SK-N-SH treated with all-trans-retinoic acid at 6 μM for 48 hours (cell line): ENCODE measurements at regions not wholly inside any gene's neighbourhood (a gene's known extent, or its start where the extent isn't known, plus 50 kb on each side); places are given as distances from the start of the nearest gene placed in this dataset.

Experiments used
- ATAC-seq: fragments of 200-7000 bp; cut with Tn5 transposase; 3 replicates; pipeline ENCODE4 v1.9.1; 2020; ENCODE audit warnings: mild to moderate bottlenecking, moderate library complexity
- BACH2 ChIP-seq: fragments of 250-450 bp; sonication (Bioruptor Pico); IDR thresholded peaks from 2 replicates; pipeline ENCODE4 v1.9.0; 2021; ENCODE audit warnings: mild to moderate bottlenecking, borderline replicate concordance
- CREB5 ChIP-seq: fragments of 250-450 bp; sonication (Bioruptor Pico); IDR thresholded peaks from 2 replicates; pipeline ENCODE4 v1.5.1; 2020; ENCODE audit warnings: low read depth, mild to moderate bottlenecking, moderate library complexity
- ESRRG ChIP-seq: fragments of 250-450 bp; sonication (Bioruptor Pico); IDR thresholded peaks from 2 replicates; pipeline ENCODE4 v1.6.1; 2021; ENCODE audit warnings: mild to moderate bottlenecking
- GLIS3 ChIP-seq: fragments of 250-450 bp; sonication (Bioruptor Pico); IDR thresholded peaks from 2 replicates; pipeline ENCODE4 v1.5.0; 2020; ENCODE audit warnings: mild to moderate bottlenecking, moderate library complexity
- ISL1 ChIP-seq: fragments of 250-450 bp; sonication (Bioruptor Pico); IDR thresholded peaks from 2 replicates; pipeline ENCODE4 v2.1.2; 2022; ENCODE audit warnings: mild to moderate bottlenecking, moderate library complexity
- OSR1 ChIP-seq: fragments of 250-450 bp; sonication (Bioruptor Pico); IDR thresholded peaks from 2 replicates; pipeline ENCODE4 v1.8.0; 2022; ENCODE audit warnings: moderate library complexity, mild to moderate bottlenecking, inconsistent platforms
- PATZ1 ChIP-seq: fragments of 250-450 bp; sonication (Bioruptor Pico); IDR thresholded peaks from 2 replicates; pipeline ENCODE4 v1.8.0; 2020; ENCODE audit warnings: mild to moderate bottlenecking, moderate library complexity, borderline replicate concordance
- POU6F1 ChIP-seq: fragments of 250-450 bp; sonication (Bioruptor Pico); IDR thresholded peaks from 2 replicates; pipeline ENCODE4 v1.8.0; 2021; ENCODE audit warnings: low read depth, mild to moderate bottlenecking, moderate library complexity, borderline replicate concordance
- PPARA ChIP-seq: fragments of 250-450 bp; sonication (Bioruptor Pico); IDR thresholded peaks from 2 replicates; pipeline ENCODE4 v1.5.0; 2020; ENCODE audit warnings: mild to moderate bottlenecking, borderline replicate concordance
- RARB ChIP-seq: fragments of 250-450 bp; sonication (Bioruptor Pico); IDR thresholded peaks from 2 replicates; pipeline ENCODE4 v1.8.0; 2021; ENCODE audit warnings: mild to moderate bottlenecking, moderate library complexity
- SNAI2 ChIP-seq: fragments of 250-450 bp; sonication (Bioruptor Pico); IDR thresholded peaks from 2 replicates; pipeline ENCODE4 v1.5.0; 2020; ENCODE audit warnings: mild to moderate bottlenecking, moderate library complexity
- TCF4 ChIP-seq: fragments of 250-450 bp; sonication (Bioruptor Pico); IDR thresholded peaks from 2 replicates; pipeline ENCODE4 v1.8.0; 2021; ENCODE audit warnings: mild to moderate bottlenecking, moderate library complexity, borderline replicate concordance
- TOX ChIP-seq: fragments of 250-450 bp; sonication (Bioruptor Pico); IDR thresholded peaks from 2 replicates; pipeline ENCODE4 v1.8.0; 2021; ENCODE audit warnings: mild to moderate bottlenecking, moderate library complexity, borderline replicate concordance
- TSHZ2 ChIP-seq: fragments of 250-450 bp; sonication (Bioruptor Pico); IDR thresholded peaks from 2 replicates; pipeline ENCODE4 v1.5.0; 2020; ENCODE audit warnings: mild to moderate bottlenecking, moderate library complexity
- ZC3H10 ChIP-seq: fragments of 250-450 bp; sonication (Bioruptor Pico); IDR thresholded peaks from 2 replicates; pipeline ENCODE4 v1.5.1; 2021; ENCODE audit warnings: mild to moderate bottlenecking, moderate library complexity
- ZFP3 ChIP-seq: fragments of 250-450 bp; sonication (Bioruptor Pico); IDR thresholded peaks from 2 replicates; pipeline ENCODE4 v1.5.0; 2020; ENCODE audit warnings: mild to moderate bottlenecking, moderate library complexity
- ZFP30 ChIP-seq: fragments of 450-650 bp; formaldehyde crosslinking; IDR thresholded peaks from 2 replicates; pipeline ENCODE4 v1.5.0; 2022; ENCODE audit warnings: mild to moderate bottlenecking, moderate library complexity
- ZNF565 ChIP-seq: fragments of 450-650 bp; formaldehyde crosslinking; conservative IDR thresholded peaks from 2 replicates; pipeline ENCODE4 v1.5.0; 2020; ENCODE audit warnings: low read depth, mild to moderate bottlenecking, moderate library complexity
- ZNF70 ChIP-seq: fragments of 450-650 bp; formaldehyde crosslinking; IDR thresholded peaks from 2 replicates; pipeline ENCODE4 v1.5.0; 2020; ENCODE audit warnings: mild to moderate bottlenecking, moderate library complexity
- ZNF8 ChIP-seq: fragments of 450-650 bp; formaldehyde crosslinking; IDR thresholded peaks from 2 replicates; pipeline ENCODE4 v1.5.0; 2020; ENCODE audit warnings: mild to moderate bottlenecking, moderate library complexity
- TF ChIP-seq, protein P1 (sequence below): fragments of 250-450 bp; sonication (Bioruptor Pico); IDR thresholded peaks from 2 replicates; pipeline ENCODE4 v1.5.1; 2021; ENCODE audit warnings: mild to moderate bottlenecking, moderate library complexity

DNA sequence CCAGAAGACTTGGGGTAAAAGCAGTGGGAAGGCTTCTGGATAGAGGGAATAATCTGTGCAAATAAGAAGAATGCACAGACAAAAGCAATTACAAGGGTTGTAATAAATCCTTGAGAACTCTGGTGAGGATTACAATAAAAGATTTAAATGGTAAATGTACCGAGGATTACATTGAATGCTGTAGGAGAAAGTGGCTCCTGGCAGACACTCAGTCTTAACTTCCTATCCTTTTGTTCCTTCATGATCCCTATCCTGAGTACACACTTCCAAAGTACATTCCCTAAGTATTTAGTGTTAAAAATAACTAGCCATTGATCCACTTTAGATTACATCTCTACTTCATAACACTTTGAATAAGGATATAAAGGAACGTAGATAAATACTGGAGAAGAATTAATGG, 205.4 kb downstream of the SPATA18 start:
- TF ChIP-seq ISL1 (CRISPR knock-in tag) (no peak), TCF4 (no peak), ZFP3 (CRISPR knock-in tag) (no peak)
- ATAC-seq, result no peak

- ATAC-seq, result no peak
- no peak for TF ChIP-seq TSHZ2
- no peak for TF ChIP-seq RARB (CRISPR knock-in tag)
- no peak for TF ChIP-seq TOX (CRISPR knock-in tag)
- TF ChIP-seq POU6F1 (CRISPR knock-in tag), result no peak
- no peak for TF ChIP-seq ZNF565 (CRISPR knock-in tag)
- no peak for TF ChIP-seq BACH2 (CRISPR knock-in tag)
- TF ChIP-seq ISL1 (CRISPR knock-in tag), result no peak
- TF ChIP-seq ZFP30 (CRISPR knock-in tag), result no peak
- TF ChIP-seq SNAI2 (CRISPR knock-in tag), result no peak
- no peak for TF ChIP-seq GLIS3 (CRISPR knock-in tag)
- TF ChIP-seq PPARA (CRISPR knock-in tag), result no peak
- TF ChIP-seq ZC3H10 (CRISPR knock-in tag), result no peak
- no peak for TF ChIP-seq PATZ1 (CRISPR knock-in tag)
- no peak for TF ChIP-seq ZNF70 (CRISPR knock-in tag)
- TF ChIP-seq ZNF8 (CRISPR knock-in tag), result no peak
- no peak for TF ChIP-seq TCF4
- TF ChIP-seq, protein P1, sequence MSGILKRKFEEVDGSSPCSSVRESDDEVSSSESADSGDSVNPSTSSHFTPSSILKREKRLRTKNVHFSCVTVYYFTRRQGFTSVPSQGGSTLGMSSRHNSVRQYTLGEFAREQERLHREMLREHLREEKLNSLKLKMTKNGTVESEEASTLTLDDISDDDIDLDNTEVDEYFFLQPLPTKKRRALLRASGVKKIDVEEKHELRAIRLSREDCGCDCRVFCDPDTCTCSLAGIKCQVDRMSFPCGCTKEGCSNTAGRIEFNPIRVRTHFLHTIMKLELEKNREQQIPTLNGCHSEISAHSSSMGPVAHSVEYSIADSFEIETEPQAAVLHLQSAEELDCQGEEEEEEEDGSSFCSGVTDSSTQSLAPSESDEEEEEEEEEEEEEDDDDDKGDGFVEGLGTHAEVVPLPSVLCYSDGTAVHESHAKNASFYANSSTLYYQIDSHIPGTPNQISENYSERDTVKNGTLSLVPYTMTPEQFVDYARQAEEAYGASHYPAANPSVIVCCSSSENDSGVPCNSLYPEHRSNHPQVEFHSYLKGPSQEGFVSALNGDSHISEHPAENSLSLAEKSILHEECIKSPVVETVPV, result no peak
- TF ChIP-seq ESRRG (CRISPR knock-in tag), result no peak
- no peak for TF ChIP-seq OSR1
- TF ChIP-seq CREB5 (CRISPR knock-in tag), result no peak
Observed at GRCh38 chr4:52259978-52260377, 208.9 kb downstream of the SPATA18 start.

- TF ChIP-seq, protein P1, result no peak
- peak; percentile 20; the same call in 1 of the 2 replicates for TF ChIP-seq TCF4
- TF ChIP-seq, all 23 proteins: peak for 1
- peak; percentile 42; the same call in 1 of the 3 replicates for ATAC-seq
Observed at GRCh38 chr4:52260514-52261210, 209.6 kb downstream of the SPATA18 start.
